Lung (tissue), 11 donors: ENCODE measurements at regions not wholly inside any gene's neighbourhood (a gene's known extent, or its start where the extent isn't known, plus 50 kb on each side); places are given as distances from the start of the nearest gene placed in this dataset.
A peak's percentile ranks its signal among the peaks of the same experiment; 100 is the strongest.

Experiments
- ATAC-seq: fragments of 200-7000 bp; cut with Tn5 transposase; one replicate; pipeline ENCODE4 v1.9.1; 2020; ENCODE audit warnings: moderate number of reproducible peaks; ENCODE audit not compliant: insufficient read depth, low FRiP score
- DNase-seq, 3 donors: peaks; one replicate each; pipeline ENCODE4 v3.0.0-alpha.2; 2013 to 2017
- H3K27ac ChIP-seq, 2 donors: one replicate each; pipeline ENCODE4 v1.5.1; 2013; ENCODE audit warnings: mild to moderate bottlenecking in 2 of 2, moderate library complexity in 2 of 2, control low read depth in 1 of 2, inconsistent platforms in 1 of 2, low read depth in 1 of 2, low read length in 1 of 2
- H3K27me3 ChIP-seq, 3 donors: one replicate each; pipeline ENCODE4 v1.5.1; 2013; ENCODE audit warnings: low read length in 2 of 3; ENCODE audit not compliant: control insufficient read depth in 3 of 3, insufficient read depth in 3 of 3
- H3K36me3 ChIP-seq, 4 donors: one replicate each; pipeline ENCODE4 v1.5.1; 2013; ENCODE audit warnings: low read length in 4 of 4, mild to moderate bottlenecking in 1 of 4, moderate library complexity in 1 of 4; ENCODE audit not compliant: control insufficient read depth in 4 of 4, insufficient read depth in 4 of 4
- H3K4me1 ChIP-seq, 5 donors: one replicate each; pipeline ENCODE4 v1.5.1; 2013; ENCODE audit warnings: low read length in 5 of 5, mild to moderate bottlenecking in 2 of 5, moderate library complexity in 1 of 5; ENCODE audit not compliant: control insufficient read depth in 5 of 5, insufficient read depth in 5 of 5
- H3K4me3 ChIP-seq: one replicate; pipeline ENCODE4 v1.5.1; 2013; ENCODE audit warnings: mild to moderate bottlenecking, control low read depth, moderate library complexity
- H3K9ac ChIP-seq, 2 donors: one replicate each; pipeline ENCODE4 v1.5.1; 2013; ENCODE audit warnings: low read length in 2 of 2, control low read depth in 1 of 2; ENCODE audit not compliant: insufficient read depth in 1 of 2
- H3K9me3 ChIP-seq, 4 donors: one replicate each; pipeline ENCODE4 v1.5.1; 2013; ENCODE audit warnings: low read length in 3 of 4, mild to moderate bottlenecking in 1 of 4, moderate library complexity in 1 of 4; ENCODE audit not compliant: control insufficient read depth in 4 of 4, insufficient read depth in 3 of 4
- CTCF ChIP-seq: IDR thresholded peaks from 2 replicates; pipeline ENCODE4 v1.5.1; 2012; ENCODE audit warnings: mild to moderate bottlenecking; ENCODE audit errors: control extremely low read depth, extremely low read depth
- WGBS, 2 donors: extraction: QIAGEN DNeasy Blood & Tissue Kit; methylation state at CpG; one replicate each; pipeline ENCODE4 v1.1.7; 2013; 5-methylcytosine and 5-hydroxymethylcytosine counted together
- donor health status: control.
- donor health status: control.
- donor health status: Bipolar disorder and iron deficiency.
- donor health status: healthy.
- donor health status: DM: yes; HTN: yes; CAD: no.

GRCh38 chr1:224510880-224511645, 76.5 kb upstream of the WDR26 start:
- no peak overlapping the region for H3K9ac ChIP-seq
- H3K27me3 ChIP-seq = no peaks in the 10 kb centered on the region
- no peak overlapping the region for H3K4me3 ChIP-seq
- ATAC-seq = no peak
- H3K9me3 ChIP-seq = no peaks in the 10 kb centered on the region
- H3K36me3 ChIP-seq = no peaks in the 10 kb centered on the region
- DNase-seq = peak in 1 of 3 donors; percentile 41
- no peak for TF ChIP-seq CTCF
- H3K4me1 ChIP-seq = peaks cover 0 to 5% (median 0%) of the 10 kb centered on the region in 5 donors
- no peak overlapping the region for H3K27ac ChIP-seq
- WGBS, 2 donors = 57 to 73% methylated on average over 4 of the region's 4 CpGs

DNA sequence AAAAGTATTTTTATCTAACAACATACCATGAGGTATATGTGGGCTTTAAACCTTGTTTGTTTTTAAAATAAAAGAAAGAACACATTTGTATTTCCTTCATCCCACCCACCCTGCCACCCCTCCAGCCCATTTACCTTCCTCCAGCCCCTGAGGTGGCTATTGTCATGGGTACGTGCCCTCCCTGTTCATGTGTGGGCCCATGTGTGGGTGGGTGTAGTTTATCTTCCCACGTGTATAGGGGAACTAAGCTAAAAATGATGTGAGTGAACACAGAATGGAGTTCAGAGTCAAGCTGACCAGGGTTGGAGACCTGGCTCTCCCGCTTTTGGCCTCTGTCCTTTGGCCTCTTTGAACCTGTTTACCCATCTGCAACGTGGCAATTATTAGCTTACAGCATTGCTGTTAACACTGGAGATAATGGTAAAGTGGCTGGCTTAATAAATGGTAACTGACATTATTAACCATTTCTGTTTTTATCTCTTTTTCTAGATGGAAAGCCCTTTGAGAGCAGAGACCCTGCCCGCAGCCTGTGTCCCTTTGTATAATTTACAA, 78.1 kb upstream of the WDR26 start:
- WGBS, 2 donors = 82 to 90% methylated on average over 5 of the region's 5 CpGs
- no peak for TF ChIP-seq CTCF
- ATAC-seq = no peak

GRCh38 chr1:224513383-224513782, 78.8 kb upstream of the WDR26 start:
- Histone ChIP-seq H3K9me3 (no peaks in the 10 kb centered on the region), H3K27me3 (no peaks in the 10 kb centered on the region), H3K36me3 (no peaks in the 10 kb centered on the region), H3K9ac (no peak overlapping the region), H3K27ac (no peak overlapping the region), H3K4me3 (no peak overlapping the region), H3K4me1 (peaks cover 0 to 5% (median 0%) of the 10 kb centered on the region in 5 donors)
- ATAC-seq (no peak), DNase-seq (no peak)
- no peak for TF ChIP-seq CTCF
- 64 to 72% methylated on average over 6 of the region's 6 CpGs for WGBS, 2 donors

More for the DNA sequence above, 78.1 kb upstream of the WDR26 start:
- Histone ChIP-seq H3K9ac (no peak overlapping the region), H3K27me3 (no peaks in the 10 kb centered on the region), H3K4me3 (no peak overlapping the region), H3K36me3 (no peaks in the 10 kb centered on the region), H3K9me3 (no peaks in the 10 kb centered on the region), H3K4me1 (peaks cover 0 to 5% (median 0%) of the 10 kb centered on the region in 5 donors), H3K27ac (no peak overlapping the region)
- no peak for DNase-seq
